ENCODE measurements at regions not wholly inside any gene's neighbourhood (a gene's known extent, or its start where the extent isn't known, plus 50 kb on each side); places are given as distances from the start of the nearest gene placed in this dataset.

DNA sequence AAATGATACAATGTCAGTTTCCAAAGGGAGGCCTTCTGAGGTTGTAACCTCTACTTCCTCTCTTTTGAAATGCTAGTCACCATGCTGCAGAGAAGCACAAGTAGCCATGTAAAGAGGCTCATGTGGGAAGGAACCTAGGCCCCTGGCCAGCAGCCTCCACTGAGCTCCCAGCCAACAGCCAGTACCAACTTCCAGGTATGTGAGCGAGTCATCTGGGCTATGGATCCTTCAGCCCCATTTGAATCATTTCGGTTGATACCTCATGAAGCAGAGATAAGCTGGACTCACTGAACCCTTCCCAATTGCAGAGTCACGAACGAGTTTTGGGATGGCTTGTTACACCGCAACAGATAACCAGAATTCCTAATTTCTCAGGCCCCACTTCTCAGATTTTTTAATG lies 187.0 kb upstream of the LDB2 start:
- Histone ChIP-seq H3K4me3 (no peak overlapping the region), H3K9ac (ENCODE audit: control insufficient read depth, insufficient read depth, low read length) (no peak overlapping the region), H3K27me3 (replicated peaks in 1 of 2; ENCODE audit: control insufficient read depth in 2 of 2, insufficient read depth in 2 of 2, low read length in 1 of 2) (no peaks in the 10 kb centered on the region), H3K4me1 (ENCODE audit: control insufficient read depth, insufficient read depth, low read length) (no peaks in the 10 kb centered on the region), H3K4me2 (ENCODE audit: control insufficient read depth, insufficient read depth) (no peak overlapping the region), H2AFZ (ENCODE audit: control insufficient read depth, low read depth, low read length) (no peak overlapping the region), H3K9me3 (replicated peaks; ENCODE audit: control insufficient read depth, insufficient read depth, low read length) (no peaks in the 10 kb centered on the region; the same call in 2 of the 3 replicates), H3K36me3 (ENCODE audit: control insufficient read depth in 2 of 2, insufficient read depth in 2 of 2, low read length in 1 of 2) (no peaks in the 10 kb centered on the region), H3K79me2 (ENCODE audit: control insufficient read depth, insufficient read depth, low read length) (no peaks in the 10 kb centered on the region), H3K27ac (ENCODE audit: control insufficient read depth, insufficient read depth) (no peak overlapping the region), H4K20me1 (ENCODE audit: control insufficient read depth, insufficient read depth) (no peaks in the 10 kb centered on the region)
- TF ChIP-seq, protein P1, sequence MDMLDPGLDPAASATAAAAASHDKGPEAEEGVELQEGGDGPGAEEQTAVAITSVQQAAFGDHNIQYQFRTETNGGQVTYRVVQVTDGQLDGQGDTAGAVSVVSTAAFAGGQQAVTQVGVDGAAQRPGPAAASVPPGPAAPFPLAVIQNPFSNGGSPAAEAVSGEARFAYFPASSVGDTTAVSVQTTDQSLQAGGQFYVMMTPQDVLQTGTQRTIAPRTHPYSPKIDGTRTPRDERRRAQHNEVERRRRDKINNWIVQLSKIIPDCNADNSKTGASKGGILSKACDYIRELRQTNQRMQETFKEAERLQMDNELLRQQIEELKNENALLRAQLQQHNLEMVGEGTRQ (IDR thresholded peaks at IDR 0.05; ENCODE audit: borderline replicate concordance, low read depth, low read length), result no peak
- no peak for TF ChIP-seq ZBED1 (IDR thresholded peaks at IDR 0.05; ENCODE audit: borderline replicate concordance)
- no peak for TF ChIP-seq CHD2 (IDR thresholded peaks at IDR 0.05; ENCODE audit: borderline replicate concordance, low read depth, low read length)
- TF ChIP-seq HCFC1 (IDR thresholded peaks at IDR 0.05; ENCODE audit: low read length), result no peak
- TF ChIP-seq CBFB (IDR thresholded peaks at IDR 0.05; ENCODE audit: low read depth), result no peak
- FAIRE-seq (no peak), DNase-seq (ENCODE audit: low read depth, low spot score) (no peak), ATAC-seq (no peak)
- intact Hi-C loops (cut with micrococcal nuclease; ENCODE audit: unreplicated experiment), result no loop called here
- POLR2A ChIA-PET, result no interaction called here
- SMC1A ChIA-PET (ENCODE audit: uncharacterized antibody, unreplicated experiment), result no interaction called here
- CTCF ChIA-PET, result interaction anchor here (0.5 kb wide), 1 partner anchor 10 kb away, joined by 3 read pairs; no protein-coding TSS in a partner anchor
- in situ Hi-C loops (cut with MboI), result no loop called here
- BruUV-seq (replicated peaks), result no TSS peak
- WGBS (ENCODE audit: insufficient coverage, insufficient replicate concordance, low lambda C conversion rate, missing lambda C conversion rate), result 68% methylated on average over 5 of the region's 5 CpGs
- RAD21 ChIA-PET (ENCODE audit: unreplicated experiment), result no interaction called here

DNA sequence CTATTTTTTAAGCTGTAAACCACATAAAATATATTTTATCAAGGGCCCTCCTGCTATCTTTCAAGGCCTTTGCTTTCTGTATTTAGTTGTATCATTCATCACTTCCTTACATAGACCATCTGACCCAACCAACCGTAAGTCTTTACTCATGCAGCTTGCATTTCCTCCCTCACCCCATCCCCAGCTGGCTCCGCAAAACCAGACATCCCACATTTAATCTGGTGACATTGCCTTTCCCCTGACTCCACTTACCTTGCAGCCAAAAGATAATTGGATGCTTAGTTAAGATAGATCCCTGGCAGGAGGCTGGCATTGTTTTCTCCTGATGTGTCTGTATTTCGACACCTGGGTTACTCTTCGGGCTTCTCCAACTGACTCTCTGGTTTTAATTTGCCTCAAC lies 183.7 kb upstream of the LDB2 start:
- CTCF ChIA-PET, result no interaction called here
- H4K20me1 ChIP-seq (ENCODE audit: control insufficient read depth, insufficient read depth), result no peaks in the 10 kb centered on the region
- SMC1A ChIA-PET (ENCODE audit: uncharacterized antibody, unreplicated experiment), result no interaction called here
- TF ChIP-seq SREBF2 (IDR thresholded peaks at IDR 0.05; ENCODE audit: low read length), result no peak
- no peak for TF ChIP-seq TCF3 (IDR thresholded peaks at IDR 0.05; ENCODE audit: borderline replicate concordance, insufficient read depth, low read depth, low read length)
- TF ChIP-seq TAF1 (IDR thresholded peaks at IDR 0.05; ENCODE audit: borderline replicate concordance, low read depth, low read length), result no peak
- no peak for TF ChIP-seq FOXK2 (IDR thresholded peaks at IDR 0.05)
- TF ChIP-seq NR2F1 (conservative IDR thresholded peaks at IDR 0.05), result no peak
- TF ChIP-seq, protein P2, sequence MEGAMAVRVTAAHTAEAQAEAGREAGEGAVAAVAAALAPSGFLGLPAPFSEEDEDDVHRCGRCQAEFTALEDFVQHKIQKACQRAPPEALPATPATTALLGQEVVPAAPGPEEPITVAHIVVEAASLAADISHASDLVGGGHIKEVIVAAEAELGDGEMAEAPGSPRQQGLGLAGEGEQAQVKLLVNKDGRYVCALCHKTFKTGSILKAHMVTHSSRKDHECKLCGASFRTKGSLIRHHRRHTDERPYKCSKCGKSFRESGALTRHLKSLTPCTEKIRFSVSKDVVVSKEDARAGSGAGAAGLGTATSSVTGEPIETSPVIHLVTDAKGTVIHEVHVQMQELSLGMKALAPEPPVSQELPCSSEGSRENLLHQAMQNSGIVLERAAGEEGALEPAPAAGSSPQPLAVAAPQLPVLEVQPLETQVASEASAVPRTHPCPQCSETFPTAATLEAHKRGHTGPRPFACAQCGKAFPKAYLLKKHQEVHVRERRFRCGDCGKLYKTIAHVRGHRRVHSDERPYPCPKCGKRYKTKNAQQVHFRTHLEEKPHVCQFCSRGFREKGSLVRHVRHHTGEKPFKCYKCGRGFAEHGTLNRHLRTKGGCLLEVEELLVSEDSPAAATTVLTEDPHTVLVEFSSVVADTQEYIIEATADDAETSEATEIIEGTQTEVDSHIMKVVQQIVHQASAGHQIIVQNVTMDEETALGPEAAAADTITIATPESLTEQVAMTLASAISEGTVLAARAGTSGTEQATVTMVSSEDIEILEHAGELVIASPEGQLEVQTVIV (IDR thresholded peaks at IDR 0.05; ENCODE audit: borderline replicate concordance, partially characterized antibody), result no peak
- TF ChIP-seq JUNB (IDR thresholded peaks at IDR 0.05), result no peak
- no peak for TF ChIP-seq SMAD1 (IDR thresholded peaks at IDR 0.05; ENCODE audit: low read depth, partially characterized antibody)
- no peak for TF ChIP-seq IKZF2 (IDR thresholded peaks at IDR 0.05)
- TF ChIP-seq, protein P3, sequence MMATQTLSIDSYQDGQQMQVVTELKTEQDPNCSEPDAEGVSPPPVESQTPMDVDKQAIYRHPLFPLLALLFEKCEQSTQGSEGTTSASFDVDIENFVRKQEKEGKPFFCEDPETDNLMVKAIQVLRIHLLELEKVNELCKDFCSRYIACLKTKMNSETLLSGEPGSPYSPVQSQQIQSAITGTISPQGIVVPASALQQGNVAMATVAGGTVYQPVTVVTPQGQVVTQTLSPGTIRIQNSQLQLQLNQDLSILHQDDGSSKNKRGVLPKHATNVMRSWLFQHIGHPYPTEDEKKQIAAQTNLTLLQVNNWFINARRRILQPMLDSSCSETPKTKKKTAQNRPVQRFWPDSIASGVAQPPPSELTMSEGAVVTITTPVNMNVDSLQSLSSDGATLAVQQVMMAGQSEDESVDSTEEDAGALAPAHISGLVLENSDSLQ (IDR thresholded peaks at IDR 0.05), result no peak
- no peak for TF ChIP-seq HDGF (IDR thresholded peaks at IDR 0.05)
- TF ChIP-seq RAD51 (IDR thresholded peaks at IDR 0.05), result no peak
- TF ChIP-seq SMC3 (IDR thresholded peaks at IDR 0.05; ENCODE audit: borderline replicate concordance, low read length), result no peak

More for the DNA sequence above, 183.7 kb upstream of the LDB2 start:
- Histone ChIP-seq H3K9ac (ENCODE audit: control insufficient read depth, insufficient read depth, low read length) (no peak overlapping the region), H3K4me3 (no peak overlapping the region), H3K9me3 (replicated peaks; ENCODE audit: control insufficient read depth, insufficient read depth, low read length) (no peaks in the 10 kb centered on the region), H3K27ac (ENCODE audit: control insufficient read depth, insufficient read depth) (no peak overlapping the region), H3K36me3 (ENCODE audit: control insufficient read depth in 2 of 2, insufficient read depth in 2 of 2, low read length in 1 of 2) (no peaks in the 10 kb centered on the region), H3K27me3 (replicated peaks in 1 of 2; ENCODE audit: control insufficient read depth in 2 of 2, insufficient read depth in 2 of 2, low read length in 1 of 2) (no peaks in the 10 kb centered on the region), H3K79me2 (ENCODE audit: control insufficient read depth, insufficient read depth, low read length) (no peaks in the 10 kb centered on the region), H2AFZ (ENCODE audit: control insufficient read depth, low read depth, low read length) (no peak overlapping the region), H3K4me1 (ENCODE audit: control insufficient read depth, insufficient read depth, low read length) (no peaks in the 10 kb centered on the region), H3K4me2 (ENCODE audit: control insufficient read depth, insufficient read depth) (no peak overlapping the region)
- POLR2A ChIA-PET, result no interaction called here
- in situ Hi-C loops (cut with MboI), result no loop called here
- WGBS (ENCODE audit: insufficient coverage, insufficient replicate concordance, low lambda C conversion rate, missing lambda C conversion rate), result 79% methylated on average over 4 of the region's 4 CpGs
- ATAC-seq (no peak), FAIRE-seq (no peak), DNase-seq (ENCODE audit: low read depth, low spot score) (no peak)
- intact Hi-C loops (cut with micrococcal nuclease; ENCODE audit: unreplicated experiment), result no loop called here
- RAD21 ChIA-PET (ENCODE audit: unreplicated experiment), result no interaction called here
- no TSS peak for BruUV-seq (replicated peaks)
